ENCODE measurements at regions not wholly inside any gene's neighbourhood (a gene's known extent, or its start where the extent isn't known, plus 50 kb on each side); places are given as distances from the start of the nearest gene placed in this dataset.

DNA sequence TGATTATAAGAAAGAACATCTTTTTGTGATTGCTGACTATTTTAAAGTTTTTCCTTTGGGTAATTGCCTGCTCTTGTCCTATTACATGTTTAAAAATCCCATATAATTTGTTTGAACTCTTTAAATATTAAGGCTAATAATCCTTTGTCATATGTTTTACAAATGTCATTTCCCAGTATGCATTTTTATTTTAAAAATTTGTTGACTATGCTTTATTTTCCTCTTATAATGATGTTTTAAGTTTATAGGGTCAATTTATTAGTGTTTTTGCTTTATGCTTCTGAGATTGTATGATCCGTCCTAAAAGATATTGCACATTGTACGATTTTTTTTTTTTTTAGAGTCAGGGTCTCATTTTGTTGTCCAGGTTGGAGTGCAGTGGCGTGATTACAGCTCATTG is 297.2 kb downstream of the RNF144B start (continued):
- TF ChIP-seq TAF1 (IDR thresholded peaks at IDR 0.05; ENCODE audit: low read depth, low read length) (no peak), BRCA1 (IDR thresholded peaks at IDR 0.05; ENCODE audit: low read depth, low read length) (no peak), RNF2 (IDR thresholded peaks at IDR 0.05; ENCODE audit: borderline replicate concordance, low read depth, low read length, missing control alignments, poor library complexity, severe bottlenecking) (no peak), CHD1 (IDR thresholded peaks at IDR 0.05; ENCODE audit: low read depth, low read length) (no peak)

Measured in H1 (cell line).